CD4-positive, alpha-beta T cell treated with Interleukin-1 beta for 1 hour (primary cell): ENCODE measurements at regions not wholly inside any gene's neighbourhood (a gene's known extent, or its start where the extent isn't known, plus 50 kb on each side); places are given as distances from the start of the nearest gene placed in this dataset.
"Not testable (repeated sequence)": the region's sequence is repeated elsewhere in the genome, so short reads cannot be mapped to it uniquely, and the experiment has no call there.

Source experiments
- DNase-seq, 2 donors: peaks; one replicate each; pipeline ENCODE4 v3.0.0-alpha.2; 2020 to 2022

- DNase-seq, result no peak
Observed at GRCh38 chr20:53891306-53891894, 179.0 kb downstream of the BCAS1 start.

- DNase-seq, result no peak
Observed at GRCh38 chr20:53890443-53891305, 179.7 kb downstream of the BCAS1 start.

GRCh38 chr20:53889411-53890148, 180.8 kb downstream of the BCAS1 start:
- no peak for DNase-seq

- DNase-seq, result no peak
Observed at GRCh38 chr20:53888951-53889350, 181.4 kb downstream of the BCAS1 start.

GRCh38 chr20:53888510-53888909, 181.9 kb downstream of the BCAS1 start:
- DNase-seq, result no peak

GRCh38 chr20:53887973-53888372, 182.4 kb downstream of the BCAS1 start:
- no peak for DNase-seq

- no peak for DNase-seq
Observed at GRCh38 chr20:53884859-53885541, 185.4 kb downstream of the BCAS1 start.

- DNase-seq, result no peak
Observed at GRCh38 chr20:53883098-53883911, 187.1 kb downstream of the BCAS1 start.

- DNase-seq, result not testable (repeated sequence)
Observed at GRCh38 chr20:53882438-53882986, 187.9 kb downstream of the BCAS1 start.

GRCh38 chr20:53881362-53881761, 189.0 kb downstream of the BCAS1 start:
- no peak for DNase-seq

GRCh38 chr20:53880108-53880641, 190.2 kb downstream of the BCAS1 start:
- no peak for DNase-seq

GRCh38 chr20:53879048-53879684, 191.2 kb downstream of the BCAS1 start:
- DNase-seq, result no peak

GRCh38 chr20:53878262-53879047, 191.9 kb downstream of the BCAS1 start:
- no peak for DNase-seq

GRCh38 chr20:53876956-53877355, 193.4 kb downstream of the BCAS1 start:
- DNase-seq, result no peak

GRCh38 chr20:53876470-53876869, 193.9 kb downstream of the BCAS1 start:
- no peak for DNase-seq

- DNase-seq, result peak in 1 of 2 donors; percentile 50
Observed at GRCh38 chr20:53875452-53875851, 194.9 kb downstream of the BCAS1 start.

GRCh38 chr20:53874706-53875105, 195.7 kb downstream of the BCAS1 start:
- no peak for DNase-seq

- DNase-seq, result no peak
Observed at GRCh38 chr20:53874104-53874503, 196.3 kb downstream of the BCAS1 start.

- DNase-seq, result no peak
Observed at GRCh38 chr20:53873230-53873604, 197.2 kb downstream of the BCAS1 start.

GRCh38 chr20:53872561-53873229, 197.7 kb downstream of the BCAS1 start:
- DNase-seq, result peak; percentile 59 to 72
